22Rv1 (cell line): ENCODE measurements at regions not wholly inside any gene's neighbourhood (a gene's known extent, or its start where the extent isn't known, plus 50 kb on each side); places are given as distances from the start of the nearest gene placed in this dataset.

ENCODE experiments used
- CTCF ChIP-seq: fragments of 450-650 bp; IDR thresholded peaks from 2 replicates; pipeline ENCODE4 v1.5.1; 2017; ENCODE audit warnings: mild to moderate bottlenecking
- ZFX ChIP-seq: fragments of 450-650 bp; IDR thresholded peaks from 2 replicates; pipeline ENCODE4 v1.6.1; 2017; ENCODE audit warnings: antibody characterized with exemption, borderline replicate concordance

GRCh38 chrX:39477762-39478120 is 620.0 kb downstream of the BCOR start:
- TF ChIP-seq CTCF = no peak
- no peak for TF ChIP-seq ZFX
